Uterus (tissue), 3 donors: ENCODE measurements at regions not wholly inside any gene's neighbourhood (a gene's known extent, or its start where the extent isn't known, plus 50 kb on each side); places are given as distances from the start of the nearest gene placed in this dataset.

Source experiments
- DNase-seq, 2 donors: peaks; one replicate each; pipeline ENCODE4 v3.0.0-alpha.2; 2019 to 2020
- H3K27ac ChIP-seq, 2 donors: fragments of 200-600 bp; sonication (generic); 1 replicate in 1 of 2; 2 replicates in 1 of 2; pipeline ENCODE4 v1.5.1; 2016 to 2018
- H3K27me3 ChIP-seq, 2 donors: fragments of 200-600 bp; sonication (generic); one replicate each; pipeline ENCODE4 v1.5.1; 2018 to 2019; ENCODE audit warnings: control low read depth in 1 of 2
- H3K36me3 ChIP-seq, 2 donors: fragments of 200-600 bp; sonication (generic); one replicate each; pipeline ENCODE4 v1.5.1; 2019; ENCODE audit warnings: control low read depth in 1 of 2
- H3K4me1 ChIP-seq, 2 donors: fragments of 200-600 bp; sonication (generic); one replicate each; pipeline ENCODE4 v1.5.1; 2018 to 2019; ENCODE audit warnings: control low read depth in 1 of 2
- H3K4me3 ChIP-seq, 2 donors: fragments of 200-600 bp; sonication (generic); 1 replicate in 1 of 2; 2 replicates in 1 of 2; pipeline ENCODE4 v1.5.1; 2018 to 2019; ENCODE audit warnings: mild to moderate bottlenecking in 1 of 2
- H3K9me3 ChIP-seq, 2 donors: fragments of 200-600 bp; sonication (generic); one replicate each; pipeline ENCODE4 v1.5.1; 2019; ENCODE audit warnings: control low read depth in 1 of 2
- POLR2A ChIP-seq, 2 donors: fragments of 450-650 bp; IDR thresholded peaks; one replicate each; pipeline ENCODE4 v1.6.1; 2016; ENCODE audit warnings: antibody characterized with exemption in 2 of 2, mild to moderate bottlenecking in 1 of 2, moderate library complexity in 1 of 2
- intact Hi-C: fragments of 100-400 bp; cut with DNase I; formaldehyde crosslinking; loops from one replicate; pipeline ENCODE4 v1.15.1; 2023; ENCODE audit warnings: low total_unique reads
- TF ChIP-seq, protein P1 (sequence below), 4 experiments: fragments of 200-600 bp in 2 of 4; fragments of 450-650 bp in 2 of 4; sonication (generic) in 2 of 4; IDR thresholded peaks; one replicate each; pipeline ENCODE4 v1.5.1; 2016 to 2019; ENCODE audit warnings: antibody characterized with exemption in 4 of 4, mild to moderate bottlenecking in 2 of 4, moderate library complexity in 1 of 4
- donor health status: DM: yes; HTN: yes; CAD: no.

GRCh38 chr11:62030071-62030684 is 62.7 kb upstream of the FTH1 start:
- no peak for DNase-seq
- intact Hi-C loops, result no loop called here
- Histone ChIP-seq H3K9me3 (no peaks in the 10 kb centered on the region), H3K4me3 (no peak overlapping the region), H3K36me3 (no peaks in the 10 kb centered on the region), H3K27me3 (no peaks in the 10 kb centered on the region), H3K4me1 (no peaks in the 10 kb centered on the region), H3K27ac (no peak overlapping the region)
- TF ChIP-seq POLR2A (IDR thresholded peaks at IDR 0.05), result no peak
- TF ChIP-seq, protein P1, sequence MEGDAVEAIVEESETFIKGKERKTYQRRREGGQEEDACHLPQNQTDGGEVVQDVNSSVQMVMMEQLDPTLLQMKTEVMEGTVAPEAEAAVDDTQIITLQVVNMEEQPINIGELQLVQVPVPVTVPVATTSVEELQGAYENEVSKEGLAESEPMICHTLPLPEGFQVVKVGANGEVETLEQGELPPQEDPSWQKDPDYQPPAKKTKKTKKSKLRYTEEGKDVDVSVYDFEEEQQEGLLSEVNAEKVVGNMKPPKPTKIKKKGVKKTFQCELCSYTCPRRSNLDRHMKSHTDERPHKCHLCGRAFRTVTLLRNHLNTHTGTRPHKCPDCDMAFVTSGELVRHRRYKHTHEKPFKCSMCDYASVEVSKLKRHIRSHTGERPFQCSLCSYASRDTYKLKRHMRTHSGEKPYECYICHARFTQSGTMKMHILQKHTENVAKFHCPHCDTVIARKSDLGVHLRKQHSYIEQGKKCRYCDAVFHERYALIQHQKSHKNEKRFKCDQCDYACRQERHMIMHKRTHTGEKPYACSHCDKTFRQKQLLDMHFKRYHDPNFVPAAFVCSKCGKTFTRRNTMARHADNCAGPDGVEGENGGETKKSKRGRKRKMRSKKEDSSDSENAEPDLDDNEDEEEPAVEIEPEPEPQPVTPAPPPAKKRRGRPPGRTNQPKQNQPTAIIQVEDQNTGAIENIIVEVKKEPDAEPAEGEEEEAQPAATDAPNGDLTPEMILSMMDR (IDR thresholded peaks at IDR 0.05), result no peak

- H3K36me3 ChIP-seq, result no peaks in the 10 kb centered on the region
- H3K27me3 ChIP-seq, result no peaks in the 10 kb centered on the region
- H3K4me3 ChIP-seq, result no peak overlapping the region
- no peak overlapping the region for H3K27ac ChIP-seq
- H3K4me1 ChIP-seq, result no peaks in the 10 kb centered on the region
- intact Hi-C loops, result no loop called here
- no peaks in the 10 kb centered on the region for H3K9me3 ChIP-seq
- DNase-seq, result no peak
- TF ChIP-seq, protein P1 (IDR thresholded peaks at IDR 0.05), result no peak
- no peak for TF ChIP-seq POLR2A (IDR thresholded peaks at IDR 0.05)
Measured at GRCh38 chr11:62026739-62027370, 59.4 kb upstream of the FTH1 start.

GRCh38 chr11:62025487-62026105 is 58.2 kb upstream of the FTH1 start:
- Histone ChIP-seq H3K27ac (peak overlapping the region; percentile 39 to 43), H3K27me3 (no peaks in the 10 kb centered on the region), H3K4me3 (no peak overlapping the region), H3K9me3 (peaks cover 0 to 4% of the 10 kb centered on the region in 2 donors), H3K36me3 (no peaks in the 10 kb centered on the region), H3K4me1 (no peaks in the 10 kb centered on the region)
- DNase-seq, result peak; percentile 35 to 63
- TF ChIP-seq POLR2A (IDR thresholded peaks at IDR 0.05), result peak in 1 of 2 donors; percentile 24
- TF ChIP-seq, protein P1 (IDR thresholded peaks at IDR 0.05), result no peak
- intact Hi-C loops, result no loop called here

DNA sequence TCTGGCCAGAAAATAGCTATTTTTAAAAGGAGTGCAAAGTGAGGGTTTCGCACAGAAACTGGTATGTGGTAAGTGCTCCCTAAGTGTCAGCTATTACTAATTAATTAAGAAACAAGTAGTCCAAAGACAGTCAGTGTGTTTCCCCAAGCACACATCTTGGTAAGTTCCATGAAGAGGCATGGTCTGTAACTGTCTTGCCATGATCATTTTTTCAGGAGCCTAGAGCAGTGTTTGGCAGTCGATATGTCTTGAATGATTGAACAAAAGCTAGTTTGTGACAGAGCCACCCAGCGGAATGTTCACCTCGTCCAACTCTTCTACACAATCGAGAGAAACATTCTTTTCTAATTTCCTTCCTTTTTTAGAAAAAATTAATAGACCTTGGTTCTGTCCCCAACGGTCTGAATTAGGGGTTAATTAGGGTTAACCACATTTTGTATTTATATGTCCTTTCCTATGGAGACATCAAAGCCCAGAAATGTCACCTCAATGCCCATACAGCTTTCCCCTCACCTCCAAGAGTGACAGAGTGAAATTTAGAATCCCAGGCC is 57.6 kb upstream of the FTH1 start:
- intact Hi-C loops, result no loop called here
- TF ChIP-seq POLR2A (IDR thresholded peaks at IDR 0.05), result no peak
- TF ChIP-seq, protein P1 (IDR thresholded peaks at IDR 0.05), result no peak

GRCh38 chr11:62022211-62022610 is 54.8 kb upstream of the FTH1 start:
- Histone ChIP-seq H3K27ac (no peak overlapping the region), H3K4me3 (no peak overlapping the region), H3K27me3 (no peaks in the 10 kb centered on the region), H3K4me1 (no peaks in the 10 kb centered on the region), H3K36me3 (no peaks in the 10 kb centered on the region), H3K9me3 (peaks cover 0 to 4% of the 10 kb centered on the region in 2 donors)
- intact Hi-C loops, result no loop called here
- DNase-seq, result no peak
- TF ChIP-seq POLR2A (IDR thresholded peaks at IDR 0.05), result no peak
- TF ChIP-seq, protein P1 (IDR thresholded peaks at IDR 0.05), result no peak

More for the DNA sequence above, 57.6 kb upstream of the FTH1 start:
- Histone ChIP-seq H3K4me3 (no peak overlapping the region), H3K9me3 (peaks cover 0 to 4% of the 10 kb centered on the region in 2 donors), H3K27me3 (no peaks in the 10 kb centered on the region), H3K4me1 (no peaks in the 10 kb centered on the region), H3K27ac (peak overlapping the region; percentile 38 to 43), H3K36me3 (no peaks in the 10 kb centered on the region)
- no peak for DNase-seq
